ENCODE measurements at regions not wholly inside any gene's neighbourhood (a gene's known extent, or its start where the extent isn't known, plus 50 kb on each side); places are given as distances from the start of the nearest gene placed in this dataset.

DNA sequence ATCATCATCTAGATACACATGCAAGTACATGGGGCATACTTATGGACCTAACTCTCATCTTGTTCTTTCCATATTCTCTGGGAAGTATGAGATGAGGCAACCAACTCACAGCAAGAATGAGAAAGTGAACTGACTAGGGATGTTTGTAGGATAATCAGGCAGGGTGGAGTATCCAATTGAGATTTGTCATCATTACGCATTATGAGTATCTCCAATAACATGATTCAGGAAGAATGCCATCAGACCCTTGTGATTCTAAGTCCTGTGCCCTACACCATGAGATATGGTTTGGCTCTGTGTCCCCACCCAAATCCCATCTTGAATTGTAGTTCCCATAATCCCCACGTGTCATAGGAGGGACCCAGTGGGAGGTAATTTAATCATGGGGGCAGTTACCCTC lies 154.0 kb downstream of the SLC30A10 start:
- Mint-ChIP-seq H3K4me1 (ENCODE audit: low read depth) (no peaks in the 10 kb centered on the region), H3K27ac (no peak overlapping the region), H3K4me3 (no peak overlapping the region), H3K9me3 (no peaks in the 10 kb centered on the region), H3K27me3 (ENCODE audit: low read depth) (no peaks in the 10 kb centered on the region), H3K36me3 (ENCODE audit: low read depth) (no peaks in the 10 kb centered on the region)
- no peak for DNase-seq (ENCODE audit: low spot score)

- no peak for DNase-seq (ENCODE audit: low spot score)
- no peak overlapping the region for H3K4me3 Mint-ChIP-seq
- H3K9me3 Mint-ChIP-seq = no peaks in the 10 kb centered on the region
- H3K27ac Mint-ChIP-seq = no peak overlapping the region
- H3K4me1 Mint-ChIP-seq (ENCODE audit: low read depth) = no peaks in the 10 kb centered on the region
- H3K36me3 Mint-ChIP-seq (ENCODE audit: low read depth) = no peaks in the 10 kb centered on the region
- H3K27me3 Mint-ChIP-seq (ENCODE audit: low read depth) = no peaks in the 10 kb centered on the region
Measured at GRCh38 chr1:219773775-219774174, 154.6 kb downstream of the SLC30A10 start.

DNA sequence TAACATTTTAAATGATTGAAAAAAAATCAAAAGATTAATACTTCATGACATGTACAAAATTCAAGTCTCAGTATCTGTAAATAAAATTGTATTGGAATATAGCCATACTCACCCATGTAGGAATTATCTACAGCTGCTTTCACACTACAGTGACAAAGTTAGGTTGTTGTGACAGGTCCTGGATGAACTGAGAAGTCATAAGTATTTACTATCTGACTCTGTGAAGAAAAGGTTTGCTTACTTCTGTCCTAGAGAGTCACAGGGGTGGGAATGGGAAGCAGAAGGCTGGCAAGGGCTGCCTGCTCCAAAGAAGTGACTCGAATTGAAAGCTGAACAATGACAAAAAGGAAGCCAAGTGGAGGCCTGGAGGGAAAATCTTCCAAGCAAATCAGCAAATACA lies 155.2 kb downstream of the SLC30A10 start:
- Mint-ChIP-seq H3K36me3 (ENCODE audit: low read depth) (no peaks in the 10 kb centered on the region), H3K27ac (no peak overlapping the region), H3K9me3 (no peaks in the 10 kb centered on the region), H3K27me3 (ENCODE audit: low read depth) (no peaks in the 10 kb centered on the region), H3K4me1 (ENCODE audit: low read depth) (no peaks in the 10 kb centered on the region), H3K4me3 (no peak overlapping the region)
- DNase-seq (ENCODE audit: low spot score) = no peak

- no peaks in the 10 kb centered on the region for H3K4me1 Mint-ChIP-seq (ENCODE audit: low read depth)
- H3K27me3 Mint-ChIP-seq (ENCODE audit: low read depth) = no peaks in the 10 kb centered on the region
- no peaks in the 10 kb centered on the region for H3K9me3 Mint-ChIP-seq
- H3K36me3 Mint-ChIP-seq (ENCODE audit: low read depth) = no peaks in the 10 kb centered on the region
- no peak overlapping the region for H3K27ac Mint-ChIP-seq
- no peak overlapping the region for H3K4me3 Mint-ChIP-seq
- DNase-seq (ENCODE audit: low spot score) = no peak
Measured at GRCh38 chr1:219772265-219773036, 155.9 kb downstream of the SLC30A10 start.

- no peaks in the 10 kb centered on the region for H3K27me3 Mint-ChIP-seq (ENCODE audit: low read depth)
Measured at GRCh38 chr1:219771080-219771479, 157.3 kb downstream of the SLC30A10 start.

DNA sequence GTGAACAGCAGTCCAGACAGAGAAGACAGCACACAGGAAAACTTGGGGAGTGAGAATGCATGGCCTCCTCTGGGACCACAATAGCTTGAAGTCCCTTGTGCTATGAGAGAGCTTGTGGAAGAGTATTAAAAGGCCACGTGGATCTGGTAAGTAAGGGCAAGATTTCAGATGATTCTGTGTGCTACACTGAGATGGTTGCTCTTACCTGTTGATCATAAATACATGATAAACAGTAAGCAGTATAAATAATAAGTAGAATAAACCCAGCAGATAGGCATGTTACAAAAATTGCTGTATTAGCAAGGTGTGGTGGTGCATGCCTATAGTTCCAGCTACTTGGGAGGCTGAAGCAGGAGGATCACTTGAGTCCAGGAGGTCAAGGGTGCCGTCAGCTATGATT lies 150.4 kb upstream of the ZC3H11B start:
- no peak overlapping the region for H3K27ac Mint-ChIP-seq
- DNase-seq (ENCODE audit: low spot score) = no peak
- no peaks in the 10 kb centered on the region for H3K36me3 Mint-ChIP-seq (ENCODE audit: low read depth)
- no peaks in the 10 kb centered on the region for H3K27me3 Mint-ChIP-seq (ENCODE audit: low read depth)
- no peak overlapping the region for H3K4me3 Mint-ChIP-seq
- H3K4me1 Mint-ChIP-seq (ENCODE audit: low read depth) = no peaks in the 10 kb centered on the region
- H3K9me3 Mint-ChIP-seq = no peaks in the 10 kb centered on the region

More at GRCh38 chr1:219771080-219771479, 157.3 kb downstream of the SLC30A10 start:
- Mint-ChIP-seq H3K4me1 (ENCODE audit: low read depth) (no peaks in the 10 kb centered on the region), H3K36me3 (ENCODE audit: low read depth) (no peaks in the 10 kb centered on the region), H3K4me3 (no peak overlapping the region), H3K27ac (no peak overlapping the region), H3K9me3 (no peaks in the 10 kb centered on the region)
- no peak for DNase-seq (ENCODE audit: low spot score)

DNA sequence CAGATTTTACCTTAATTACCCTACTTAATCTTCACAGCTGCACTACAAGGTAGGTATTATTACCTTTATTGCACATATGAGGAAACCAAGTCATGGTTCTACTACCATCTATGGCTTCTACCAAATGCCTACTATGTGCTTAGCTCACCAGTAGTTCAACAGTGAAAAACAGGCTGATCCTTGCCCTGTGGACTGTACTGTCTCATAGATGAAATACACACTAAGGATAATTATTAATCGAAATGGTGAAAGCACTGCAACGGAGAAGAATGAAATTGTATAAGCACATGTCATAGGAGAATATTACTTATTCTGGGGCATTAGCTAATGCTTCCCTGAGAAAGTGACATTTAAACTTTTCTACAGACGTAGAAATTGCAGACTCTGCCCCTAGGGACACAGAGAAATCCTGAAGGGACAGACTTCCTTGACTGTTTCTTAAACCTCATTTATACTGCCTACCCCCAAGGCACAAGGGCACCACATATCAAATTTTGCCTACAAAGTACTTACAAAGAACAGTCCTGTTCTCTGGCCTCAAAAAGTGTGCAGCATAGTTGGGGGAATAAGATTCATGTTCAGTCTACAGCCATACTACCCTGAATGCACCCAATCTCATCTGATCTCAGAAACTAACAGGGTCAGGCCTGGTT lies 148.4 kb upstream of the ZC3H11B start:
- Mint-ChIP-seq H3K36me3 (ENCODE audit: low read depth) (no peaks in the 10 kb centered on the region), H3K4me3 (no peak overlapping the region), H3K27me3 (ENCODE audit: low read depth) (no peaks in the 10 kb centered on the region), H3K9me3 (no peaks in the 10 kb centered on the region), H3K27ac (no peak overlapping the region), H3K4me1 (ENCODE audit: low read depth) (no peaks in the 10 kb centered on the region)
- DNase-seq (ENCODE audit: low spot score) = no peak

- Mint-ChIP-seq H3K9me3 (no peaks in the 10 kb centered on the region), H3K4me1 (ENCODE audit: low read depth) (no peaks in the 10 kb centered on the region), H3K27ac (no peak overlapping the region), H3K27me3 (ENCODE audit: low read depth) (no peaks in the 10 kb centered on the region), H3K36me3 (ENCODE audit: low read depth) (no peaks in the 10 kb centered on the region), H3K4me3 (no peak overlapping the region)
- DNase-seq (ENCODE audit: low spot score) = no peak
Measured at GRCh38 chr1:219759095-219759494, 146.2 kb upstream of the ZC3H11B start.

DNA sequence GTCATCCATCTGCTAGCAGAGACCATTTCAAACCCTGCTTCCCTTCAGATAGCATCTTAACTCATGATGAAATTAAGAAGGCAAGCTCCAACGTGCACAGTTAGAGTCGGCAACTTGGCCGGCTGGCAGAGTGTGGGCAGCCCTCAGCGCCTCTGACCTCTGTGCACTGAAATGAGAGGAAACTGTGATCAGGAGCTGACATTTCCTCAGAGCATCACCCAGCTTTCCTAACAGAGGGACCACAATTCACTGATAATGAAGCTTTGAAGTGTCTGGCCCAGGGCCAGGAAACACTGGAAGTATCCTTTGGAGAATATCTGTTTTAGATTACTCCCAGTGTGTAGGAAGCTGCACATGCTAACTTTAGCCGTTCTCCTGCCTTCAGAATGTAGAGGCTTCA lies 145.0 kb upstream of the ZC3H11B start:
- Mint-ChIP-seq H3K4me1 (ENCODE audit: low read depth) (no peaks in the 10 kb centered on the region), H3K27ac (no peak overlapping the region), H3K4me3 (no peak overlapping the region), H3K36me3 (ENCODE audit: low read depth) (no peaks in the 10 kb centered on the region), H3K9me3 (no peaks in the 10 kb centered on the region), H3K27me3 (ENCODE audit: low read depth) (no peaks in the 10 kb centered on the region)
- no peak for DNase-seq (ENCODE audit: low spot score)

GRCh38 chr1:219755234-219755633 lies 142.3 kb upstream of the ZC3H11B start:
- Mint-ChIP-seq H3K4me1 (ENCODE audit: low read depth) (no peaks in the 10 kb centered on the region), H3K4me3 (no peak overlapping the region), H3K36me3 (ENCODE audit: low read depth) (no peaks in the 10 kb centered on the region), H3K27ac (no peak overlapping the region), H3K27me3 (ENCODE audit: low read depth) (no peaks in the 10 kb centered on the region), H3K9me3 (no peaks in the 10 kb centered on the region)
- DNase-seq (ENCODE audit: low spot score) = no peak

DNA sequence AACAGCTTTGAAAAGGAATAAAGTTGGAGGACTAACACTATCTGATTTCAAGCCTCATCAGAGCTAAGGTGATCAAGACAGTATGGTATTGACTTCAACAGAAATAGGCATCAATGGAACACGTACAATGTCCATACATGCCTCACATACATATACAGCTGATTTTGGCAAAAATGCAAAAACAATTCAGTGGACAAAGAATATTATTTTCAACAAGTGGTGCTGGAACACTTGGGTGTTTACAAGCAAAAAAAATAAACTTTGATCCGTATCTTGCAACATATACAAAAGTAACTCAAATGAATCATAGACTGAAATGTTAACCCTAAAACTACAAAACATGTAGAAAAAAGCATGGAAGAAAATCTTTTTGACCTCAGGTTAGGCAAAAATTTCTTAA lies 141.9 kb upstream of the ZC3H11B start:
- Mint-ChIP-seq H3K27ac (no peak overlapping the region), H3K36me3 (ENCODE audit: low read depth) (no peaks in the 10 kb centered on the region), H3K4me3 (no peak overlapping the region), H3K4me1 (ENCODE audit: low read depth) (no peaks in the 10 kb centered on the region), H3K27me3 (ENCODE audit: low read depth) (no peaks in the 10 kb centered on the region), H3K9me3 (no peaks in the 10 kb centered on the region)
- no peak for DNase-seq (ENCODE audit: low spot score)

- Mint-ChIP-seq H3K9me3 (no peaks in the 10 kb centered on the region), H3K27me3 (ENCODE audit: low read depth) (no peaks in the 10 kb centered on the region), H3K36me3 (ENCODE audit: low read depth) (no peaks in the 10 kb centered on the region), H3K27ac (no peak overlapping the region), H3K4me3 (no peak overlapping the region), H3K4me1 (ENCODE audit: low read depth) (no peaks in the 10 kb centered on the region)
- no peak for DNase-seq (ENCODE audit: low spot score)
Measured at GRCh38 chr1:219753914-219754313, 141.0 kb upstream of the ZC3H11B start.

DNA sequence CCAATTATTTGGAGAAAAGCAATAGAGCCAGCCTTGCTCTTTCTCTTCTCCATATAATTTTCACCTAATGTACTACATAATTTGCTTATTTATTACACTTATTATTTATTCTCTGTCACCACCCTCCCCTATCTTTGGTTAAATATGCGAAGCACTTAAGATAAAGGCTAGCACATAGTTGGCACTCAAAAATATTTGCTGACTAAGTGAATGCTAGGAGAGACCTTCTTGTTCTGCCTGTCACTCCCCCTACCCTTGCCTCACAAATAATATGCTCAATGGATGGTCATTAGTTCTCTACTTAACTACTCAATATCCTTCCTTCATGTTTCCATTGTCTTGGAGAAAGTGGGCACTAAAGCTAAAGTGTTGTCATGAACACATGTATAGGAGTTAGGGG lies 139.7 kb upstream of the ZC3H11B start:
- Mint-ChIP-seq H3K4me3 (no peak overlapping the region), H3K4me1 (ENCODE audit: low read depth) (no peaks in the 10 kb centered on the region), H3K27ac (no peak overlapping the region), H3K27me3 (ENCODE audit: low read depth) (no peaks in the 10 kb centered on the region), H3K9me3 (no peaks in the 10 kb centered on the region), H3K36me3 (ENCODE audit: low read depth) (no peaks in the 10 kb centered on the region)
- no peak for DNase-seq (ENCODE audit: low spot score)

- Mint-ChIP-seq H3K4me3 (no peak overlapping the region), H3K36me3 (ENCODE audit: low read depth) (no peaks in the 10 kb centered on the region), H3K27me3 (ENCODE audit: low read depth) (no peaks in the 10 kb centered on the region), H3K4me1 (ENCODE audit: low read depth) (no peaks in the 10 kb centered on the region), H3K9me3 (no peaks in the 10 kb centered on the region), H3K27ac (no peak overlapping the region)
- no peak for DNase-seq (ENCODE audit: low spot score)
Measured at GRCh38 chr1:219751870-219752507, 139.1 kb upstream of the ZC3H11B start.

Data from T-helper 2 cell treated with Interferon-gamma antibody and Interleukin-4, amounts not matched to agents 5 μg/mL and 100 μg/mL, for 36 hours (primary cell).